ENCODE measurements at regions not wholly inside any gene's neighbourhood (a gene's known extent, or its start where the extent isn't known, plus 50 kb on each side); places are given as distances from the start of the nearest gene placed in this dataset.
A peak's percentile ranks its signal among the peaks of the same experiment; 100 is the strongest.

DNA sequence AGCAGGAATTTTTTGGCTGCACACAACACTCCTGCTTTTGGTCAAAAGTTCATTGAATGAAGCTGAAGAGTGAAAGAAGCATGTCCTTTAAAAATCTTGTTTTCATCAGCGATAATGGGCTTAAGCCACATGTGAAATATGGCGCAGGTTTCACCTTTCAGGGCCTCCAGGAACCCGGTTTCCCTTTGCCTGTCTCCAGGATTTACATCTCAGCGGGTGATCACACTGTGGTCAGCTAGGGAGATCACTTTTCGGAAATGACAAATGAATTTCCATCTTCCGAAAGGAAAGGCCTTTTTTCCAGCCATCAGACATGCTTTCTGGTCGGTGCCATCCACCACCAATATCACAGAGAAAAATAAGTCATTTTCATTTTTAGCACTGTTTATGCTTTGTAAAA, 727.1 kb upstream of the TBX3 start:
- DNase-seq (ENCODE audit: low spot score) (no peak), ATAC-seq (ENCODE audit: low FRiP score) (no peak)
- TF ChIP-seq, protein P1, sequence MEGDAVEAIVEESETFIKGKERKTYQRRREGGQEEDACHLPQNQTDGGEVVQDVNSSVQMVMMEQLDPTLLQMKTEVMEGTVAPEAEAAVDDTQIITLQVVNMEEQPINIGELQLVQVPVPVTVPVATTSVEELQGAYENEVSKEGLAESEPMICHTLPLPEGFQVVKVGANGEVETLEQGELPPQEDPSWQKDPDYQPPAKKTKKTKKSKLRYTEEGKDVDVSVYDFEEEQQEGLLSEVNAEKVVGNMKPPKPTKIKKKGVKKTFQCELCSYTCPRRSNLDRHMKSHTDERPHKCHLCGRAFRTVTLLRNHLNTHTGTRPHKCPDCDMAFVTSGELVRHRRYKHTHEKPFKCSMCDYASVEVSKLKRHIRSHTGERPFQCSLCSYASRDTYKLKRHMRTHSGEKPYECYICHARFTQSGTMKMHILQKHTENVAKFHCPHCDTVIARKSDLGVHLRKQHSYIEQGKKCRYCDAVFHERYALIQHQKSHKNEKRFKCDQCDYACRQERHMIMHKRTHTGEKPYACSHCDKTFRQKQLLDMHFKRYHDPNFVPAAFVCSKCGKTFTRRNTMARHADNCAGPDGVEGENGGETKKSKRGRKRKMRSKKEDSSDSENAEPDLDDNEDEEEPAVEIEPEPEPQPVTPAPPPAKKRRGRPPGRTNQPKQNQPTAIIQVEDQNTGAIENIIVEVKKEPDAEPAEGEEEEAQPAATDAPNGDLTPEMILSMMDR (IDR thresholded peaks at IDR 0.05): no peak

DNA sequence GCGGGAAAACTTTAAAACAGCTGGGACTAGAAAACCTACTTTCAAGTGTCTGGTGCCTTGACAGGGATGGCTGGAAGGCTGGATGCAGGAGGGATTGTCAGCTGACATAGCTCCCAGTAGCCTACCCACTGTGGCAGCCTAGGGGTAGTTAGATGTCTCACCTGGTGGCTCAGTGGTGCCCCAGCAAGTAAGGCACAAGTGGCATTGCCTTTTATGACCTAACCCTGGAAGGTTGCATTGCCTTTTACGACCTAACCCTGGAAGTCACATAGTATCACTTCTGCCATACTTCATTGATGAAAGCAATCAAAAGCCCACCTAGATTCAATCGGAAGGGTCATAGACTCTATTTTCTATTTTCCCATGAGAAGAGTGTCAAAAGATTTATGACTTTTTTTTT, 724.7 kb upstream of the TBX3 start:
- DNase-seq (ENCODE audit: low spot score) (no peak), ATAC-seq (ENCODE audit: low FRiP score) (no peak)
- TF ChIP-seq, protein P1 (IDR thresholded peaks at IDR 0.05): no peak

DNA sequence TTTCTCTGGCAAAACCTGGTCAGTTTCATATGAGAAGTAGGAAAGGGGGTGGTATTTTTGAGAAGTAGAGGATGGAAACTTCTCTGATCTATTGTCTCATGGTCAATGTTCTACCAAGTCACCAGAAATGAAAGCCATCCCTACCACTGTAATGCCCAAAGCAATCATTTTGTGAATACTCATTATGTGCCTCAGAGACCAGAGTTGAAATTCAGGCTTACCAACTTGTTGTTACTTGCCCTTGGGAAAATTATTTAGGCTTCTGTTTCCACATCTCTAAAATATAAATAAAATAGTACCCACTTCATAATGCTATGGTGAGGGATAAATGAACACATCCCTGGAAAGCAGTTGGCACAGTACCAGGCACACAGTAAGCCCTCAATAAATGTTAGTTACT, 723.7 kb upstream of the TBX3 start:
- no peak for DNase-seq (ENCODE audit: low spot score)
- TF ChIP-seq, protein P1 (IDR thresholded peaks at IDR 0.05): no peak
- ATAC-seq (ENCODE audit: low FRiP score): no peak

DNA sequence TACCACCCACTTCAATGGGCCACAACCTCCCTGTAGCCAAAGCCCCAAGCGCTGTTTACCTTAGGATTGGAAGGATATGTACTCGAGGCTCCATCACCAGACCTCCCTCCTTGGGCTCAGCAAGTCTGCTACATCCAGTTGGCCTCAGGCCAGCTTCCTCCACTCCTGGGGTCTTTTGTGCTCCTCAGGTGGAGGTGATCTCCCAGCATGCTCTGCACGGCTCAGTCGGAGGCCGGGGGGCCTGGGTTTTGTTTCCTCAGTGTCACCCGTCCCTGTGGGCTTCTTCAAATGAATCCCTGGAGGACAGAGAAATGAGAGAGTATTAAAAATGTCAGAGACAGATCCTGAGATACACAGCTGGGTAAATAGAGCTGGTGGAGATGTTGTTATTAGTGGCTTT, 723.1 kb upstream of the TBX3 start:
- ATAC-seq (ENCODE audit: low FRiP score) (no peak), DNase-seq (ENCODE audit: low spot score) (no peak)
- TF ChIP-seq, protein P1 (IDR thresholded peaks at IDR 0.05): no peak

DNA sequence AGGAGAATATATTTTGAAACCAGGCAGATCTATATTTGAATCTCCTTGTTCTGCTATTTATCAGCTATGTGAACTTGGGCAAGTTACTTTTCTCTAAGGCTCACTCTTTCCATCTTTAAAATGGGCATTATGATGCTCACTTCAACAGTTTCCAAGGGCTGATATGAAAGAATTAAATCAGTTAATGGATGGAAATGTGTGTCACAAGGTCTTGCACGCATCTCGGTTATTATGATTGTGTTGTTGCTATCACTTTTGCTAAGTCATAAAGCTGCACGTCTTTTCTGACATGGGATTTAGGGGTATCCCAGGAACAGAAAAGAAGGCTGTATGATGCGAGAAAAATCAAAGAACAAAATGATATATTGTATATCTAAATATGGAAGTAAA, 721.5 kb upstream of the TBX3 start:
- ATAC-seq (ENCODE audit: low FRiP score): no peak
- DNase-seq (ENCODE audit: low spot score): no peak
- TF ChIP-seq, protein P1 (IDR thresholded peaks at IDR 0.05): no peak

DNA sequence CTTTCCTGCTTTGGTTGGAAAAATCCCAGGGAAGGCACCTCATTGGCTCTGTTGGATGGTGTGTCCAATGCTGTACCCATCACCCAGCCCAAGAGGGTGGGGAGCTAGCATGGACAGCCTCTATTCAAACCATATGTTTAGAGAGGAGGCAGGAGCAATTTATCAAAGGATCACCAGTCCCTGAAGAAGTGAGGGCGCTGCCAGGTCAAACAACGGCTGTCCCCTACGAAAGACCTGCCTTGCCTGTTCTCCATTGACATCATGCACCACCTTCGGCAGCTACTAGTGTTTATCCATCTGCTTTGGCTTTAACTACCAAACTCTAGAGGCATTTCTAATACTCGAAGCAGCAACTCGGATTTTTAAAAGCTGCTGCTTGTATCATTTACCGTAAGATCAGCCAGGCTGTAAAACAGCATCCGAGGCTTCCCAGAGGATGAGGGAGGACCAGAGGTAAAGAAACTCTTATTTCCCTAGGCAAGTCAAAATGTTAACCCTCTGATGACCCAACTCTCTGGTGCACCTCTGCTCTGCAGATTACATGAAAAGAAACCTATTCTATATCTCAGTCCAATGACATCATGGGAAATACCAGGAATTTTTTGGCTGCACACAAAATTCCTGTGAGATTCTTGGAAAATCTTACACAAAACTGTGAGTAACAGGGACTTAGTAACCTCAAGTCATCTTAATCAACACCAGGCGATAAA, 720.9 kb upstream of the TBX3 start:
- DNase-seq (ENCODE audit: low spot score): no peak
- TF ChIP-seq, protein P1 (IDR thresholded peaks at IDR 0.05): no peak
- ATAC-seq (ENCODE audit: low FRiP score): peak; percentile 87

DNA sequence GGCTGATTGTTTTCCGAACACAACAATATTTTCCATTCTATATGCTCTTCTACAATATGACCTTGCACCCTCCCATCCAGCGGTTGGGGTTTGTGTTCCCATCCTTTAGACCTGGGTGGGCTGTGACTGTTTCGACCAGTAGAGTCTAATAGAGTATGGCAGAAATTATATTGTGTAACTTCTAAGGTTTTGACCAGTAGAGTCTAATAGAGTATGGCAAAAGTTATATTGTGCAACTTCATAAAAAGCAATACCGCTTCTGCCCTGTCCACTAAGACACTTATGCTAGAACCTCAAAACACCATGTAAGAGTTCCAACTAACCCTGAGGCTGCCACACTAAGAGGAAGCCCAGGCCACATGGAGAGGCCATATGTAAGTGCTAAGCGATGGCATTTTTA, 719.7 kb upstream of the TBX3 start:
- no peak for ATAC-seq (ENCODE audit: low FRiP score)
- DNase-seq (ENCODE audit: low spot score): no peak

More for the DNA sequence above, 719.7 kb upstream of the TBX3 start:
- TF ChIP-seq, protein P1 (IDR thresholded peaks at IDR 0.05): no peak

Data from omental fat pad (tissue), 3 donors.